EH (cell line): ENCODE measurements at regions not wholly inside any gene's neighbourhood (a gene's known extent, or its start where the extent isn't known, plus 50 kb on each side); places are given as distances from the start of the nearest gene placed in this dataset.

Source experiments
- DNase-seq: peaks from one replicate; pipeline ENCODE4 v3.0.0-alpha.2; 2015; ENCODE audit warnings: low read depth

DNA sequence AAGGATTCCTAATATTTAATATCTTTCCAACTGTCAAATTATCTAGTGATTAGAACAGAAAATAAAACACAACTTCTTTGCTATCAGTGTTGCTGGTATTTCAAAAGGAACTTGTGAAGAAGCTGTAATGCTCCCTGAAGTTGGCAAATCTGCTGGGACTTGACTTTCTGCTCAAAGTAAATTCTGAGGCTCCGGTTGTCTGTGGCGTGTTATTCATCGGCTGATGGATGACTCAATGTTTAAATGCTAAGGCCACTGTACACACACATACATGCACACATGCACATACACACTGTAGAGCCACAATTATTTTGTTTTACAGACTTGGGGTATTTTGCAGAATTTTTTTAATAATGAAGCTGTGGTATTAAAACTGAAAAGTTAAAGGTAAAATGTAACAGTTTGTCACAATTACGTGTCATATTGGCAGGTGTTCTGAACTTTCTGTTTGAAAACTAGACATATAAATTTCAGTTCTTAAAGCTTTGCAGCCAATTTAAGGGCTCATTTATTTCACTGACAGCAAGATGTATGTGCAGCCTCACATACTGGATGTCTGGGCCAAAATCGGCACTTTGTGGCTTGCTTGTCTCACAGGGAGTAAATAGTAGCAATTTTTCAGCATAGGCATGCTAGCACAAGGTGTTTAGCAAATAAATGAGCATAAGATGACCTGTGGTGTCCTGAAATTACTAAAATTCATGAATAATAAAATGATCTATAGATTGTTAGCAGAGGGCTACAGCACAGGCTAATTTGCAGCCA is 1691.7 kb upstream of the PCDH20 start:
- no peak for DNase-seq

DNA sequence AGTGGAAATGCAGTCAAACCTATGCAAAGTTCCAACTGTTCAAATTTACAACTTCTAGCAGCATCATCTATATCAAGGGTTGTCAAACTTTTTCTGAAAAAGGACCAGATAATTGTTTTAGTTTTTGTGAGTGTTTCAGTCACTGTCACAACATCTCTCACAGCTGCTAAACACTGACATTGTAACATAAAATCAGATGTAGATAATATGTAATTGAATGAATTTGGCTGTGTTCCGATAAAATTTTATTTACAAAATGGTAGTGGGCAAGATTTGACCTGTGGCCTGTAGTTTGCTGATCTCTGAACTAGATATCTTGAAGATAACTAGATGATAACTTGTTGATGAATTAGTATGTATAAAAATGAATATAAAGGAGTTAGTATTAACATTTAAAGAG is 1679.1 kb upstream of the PCDH20 start:
- no peak for DNase-seq

GRCh38 chr13:63093907-63094469 is 1678.3 kb upstream of the PCDH20 start:
- DNase-seq, result no peak

DNA sequence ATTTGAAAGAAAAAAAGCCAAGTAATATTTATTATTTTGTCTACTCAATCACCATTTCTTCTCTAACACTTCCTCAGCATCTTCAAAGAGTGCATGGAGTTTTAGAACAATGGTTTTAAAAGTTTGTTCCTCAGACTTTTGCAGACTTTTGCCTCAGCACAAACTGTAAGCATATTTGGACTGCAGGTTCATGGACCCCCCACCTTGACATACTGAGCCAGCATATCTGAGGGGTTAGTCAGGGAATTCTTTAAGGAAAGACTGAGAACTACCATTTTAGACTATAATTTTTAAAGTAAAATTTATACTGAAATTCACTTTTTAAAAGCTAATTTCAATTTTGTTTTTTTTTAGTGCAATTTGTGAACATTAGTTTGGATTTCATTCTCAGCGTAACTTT is 1676.8 kb upstream of the PCDH20 start:
- no peak for DNase-seq

- DNase-seq, result no peak
Measured at GRCh38 chr13:63090524-63090923, 1674.9 kb upstream of the PCDH20 start.

DNA sequence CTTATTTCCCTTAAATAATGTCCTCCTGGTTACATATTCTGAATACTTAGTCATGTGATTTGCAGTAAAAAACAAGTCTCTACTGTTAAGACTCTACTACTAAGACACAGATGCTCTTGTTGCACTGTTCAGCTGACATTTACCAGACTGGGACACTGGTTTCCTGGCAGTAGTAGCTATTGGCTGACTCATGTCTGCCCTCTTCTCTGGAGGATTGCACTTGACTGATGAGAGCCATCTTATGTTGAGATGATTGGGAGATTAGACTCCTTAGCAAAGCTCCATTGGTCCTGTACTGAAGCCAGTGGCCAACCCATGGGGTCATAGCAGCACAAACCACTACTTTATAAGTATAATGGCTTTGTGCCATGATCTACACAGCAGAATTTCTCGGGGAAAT is 1672.6 kb upstream of the PCDH20 start:
- peak; percentile 8 for DNase-seq

DNA sequence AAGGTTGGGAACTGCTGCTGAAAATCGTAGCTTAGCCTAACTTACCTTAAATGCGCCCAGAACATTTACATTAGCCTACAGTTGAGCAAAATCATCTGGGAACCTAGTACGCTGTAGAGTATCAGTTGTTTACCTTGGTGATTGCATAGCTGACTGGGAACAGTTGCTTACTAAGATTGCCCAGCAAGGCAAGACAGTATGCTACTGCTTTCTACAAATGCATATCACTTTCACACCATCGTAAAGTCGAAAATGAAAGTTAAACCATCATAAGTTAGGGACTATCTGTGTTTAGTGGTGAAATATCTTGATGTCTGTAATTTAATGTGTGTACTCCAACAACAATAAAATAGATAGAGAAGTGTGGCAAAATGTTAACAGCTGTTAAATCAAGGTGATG is 1670.6 kb upstream of the PCDH20 start:
- DNase-seq, result no peak

GRCh38 chr13:63085851-63086250 is 1670.2 kb upstream of the PCDH20 start:
- no peak for DNase-seq

- DNase-seq, result no peak
Measured at GRCh38 chr13:63081400-63082014, 1665.9 kb upstream of the PCDH20 start.

GRCh38 chr13:63075126-63075525 is 1659.5 kb upstream of the PCDH20 start:
- DNase-seq, result no peak

GRCh38 chr13:63050287-63050686 is 1634.6 kb upstream of the PCDH20 start:
- DNase-seq, result no peak

DNA sequence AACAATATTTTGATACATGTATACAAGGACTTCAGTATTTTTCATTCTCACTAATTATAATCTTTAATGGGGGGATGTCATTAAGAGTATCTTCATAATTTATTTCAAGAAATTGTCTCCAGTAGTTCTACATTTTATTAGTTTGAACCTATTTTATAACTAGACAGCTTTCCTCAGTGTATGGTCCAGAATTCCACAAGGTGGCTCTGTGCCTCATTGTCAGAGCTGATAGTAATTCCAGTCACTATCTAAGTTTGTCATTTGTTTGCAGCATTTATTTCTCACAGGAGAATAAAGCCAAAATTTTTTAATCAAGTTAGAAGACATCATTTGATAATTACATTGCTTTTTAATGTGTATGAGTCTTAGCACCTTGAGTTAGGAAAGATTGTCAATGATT is 1633.0 kb upstream of the PCDH20 start:
- no peak for DNase-seq

GRCh38 chr13:63044589-63045313 is 1629.1 kb upstream of the PCDH20 start:
- no peak for DNase-seq

DNA sequence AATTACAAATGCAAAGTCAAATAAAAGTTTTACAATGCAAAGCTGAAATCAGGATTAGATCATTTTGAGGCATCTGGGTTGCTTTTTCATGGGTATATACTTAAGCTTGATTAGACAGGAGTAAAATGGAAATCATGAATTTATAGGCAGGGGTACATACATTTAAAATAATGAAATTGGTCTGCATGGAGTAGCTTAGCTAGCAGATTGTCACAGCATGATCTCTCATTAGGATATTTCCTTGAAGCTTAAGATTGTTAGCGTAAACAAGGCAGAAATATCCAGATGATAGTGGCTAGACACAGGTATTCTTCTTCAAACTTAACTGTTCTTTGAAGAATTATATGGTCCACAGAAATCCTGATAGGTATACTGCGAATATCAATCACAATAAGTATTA is 1627.0 kb upstream of the PCDH20 start:
- no peak for DNase-seq

- DNase-seq, result peak; percentile 1
Measured at GRCh38 chr13:63041640-63042414, 1626.2 kb upstream of the PCDH20 start.

GRCh38 chr13:63026285-63026797 is 1610.7 kb upstream of the PCDH20 start:
- no peak for DNase-seq

GRCh38 chr13:63025741-63026140 is 1610.1 kb upstream of the PCDH20 start:
- DNase-seq, result no peak

DNA sequence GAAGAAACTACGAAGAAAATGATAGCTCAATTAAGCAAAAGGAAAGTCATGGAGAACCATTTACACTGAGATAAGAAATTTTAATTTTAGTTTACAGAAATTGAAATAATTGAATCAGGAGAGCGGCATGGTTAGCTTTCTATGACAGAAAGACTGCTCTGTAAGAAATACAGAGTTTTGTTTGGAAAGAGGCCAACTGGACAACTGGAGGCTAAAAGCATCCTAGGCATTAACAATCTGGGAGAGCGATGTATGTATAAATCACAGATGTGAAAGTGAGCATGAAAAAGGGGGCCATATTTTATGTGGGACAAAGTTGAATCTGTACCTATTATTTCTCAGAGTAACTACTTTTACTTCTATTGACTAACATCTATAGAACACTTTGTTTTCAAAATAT is 1608.8 kb upstream of the PCDH20 start:
- DNase-seq, result no peak

GRCh38 chr13:63011996-63012395 is 1596.3 kb upstream of the PCDH20 start:
- no peak for DNase-seq

- DNase-seq, result no peak
Measured at GRCh38 chr13:63010072-63010658, 1594.5 kb upstream of the PCDH20 start.

DNA sequence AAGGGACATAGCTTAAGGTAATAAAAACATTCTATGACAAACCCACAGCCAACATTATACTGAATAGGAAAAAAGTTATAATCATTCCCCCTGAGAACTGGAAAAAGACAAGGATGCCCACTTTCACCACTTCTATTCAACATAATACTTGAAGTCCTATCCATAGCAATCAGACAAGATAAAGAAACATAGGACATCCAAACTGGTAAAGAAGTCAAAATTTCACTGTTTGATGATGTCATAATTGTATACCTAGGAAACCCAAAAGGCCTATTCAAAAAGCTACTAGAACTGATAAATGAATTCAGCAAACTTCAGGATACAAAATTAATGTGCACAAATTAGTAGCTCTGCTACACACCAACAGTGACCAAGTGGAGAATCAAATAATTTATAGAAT is 1590.0 kb upstream of the PCDH20 start:
- DNase-seq, result no peak

DNA sequence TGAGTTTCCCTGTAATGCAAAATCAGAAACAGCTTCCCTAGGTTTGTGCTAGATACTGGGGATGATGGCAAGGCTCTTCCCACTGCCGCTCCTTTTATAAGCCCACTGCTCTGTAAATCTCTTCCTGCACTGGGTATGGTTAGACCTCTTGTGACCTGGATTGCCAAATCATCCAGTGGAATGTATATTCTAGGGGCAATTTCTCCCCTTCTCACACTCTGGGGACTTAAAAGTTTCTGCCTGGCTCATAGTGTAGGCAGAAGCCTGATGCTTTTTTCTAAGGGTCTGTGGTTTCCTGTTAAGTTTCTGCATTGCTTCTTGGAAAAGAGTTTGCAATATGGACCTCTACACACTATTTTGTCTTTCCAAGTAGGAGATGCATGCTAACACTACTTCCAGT is 1582.0 kb upstream of the PCDH20 start:
- DNase-seq, result no peak
